H1 (cell line): ENCODE measurements at regions not wholly inside any gene's neighbourhood (a gene's known extent, or its start where the extent isn't known, plus 50 kb on each side); places are given as distances from the start of the nearest gene placed in this dataset.

Experiments used
- BRCA1 ChIP-seq: IDR thresholded peaks from 2 replicates; pipeline ENCODE4 v1.6.1; 2012; ENCODE audit warnings: low read depth, low read length, improper control_type of control experiment
- CEBPB ChIP-seq: IDR thresholded peaks from 2 replicates; pipeline ENCODE4 v1.6.1; 2012; ENCODE audit warnings: low read depth, low read length
- CHD7 ChIP-seq: fragments of 300-600 bp; sonication (generic); IDR thresholded peaks from 2 replicates; pipeline ENCODE4 v1.7.1; 2012; ENCODE audit warnings: low read length, moderate library complexity, mild to moderate bottlenecking, inconsistent platforms; ENCODE audit not compliant: insufficient replicate concordance
- HDAC6 ChIP-seq: IDR thresholded peaks from one replicate; pipeline ENCODE4 v1.7.1; 2012; ENCODE audit warnings: low read depth, mild to moderate bottlenecking, inconsistent platforms, low read length, moderate library complexity
- JUND ChIP-seq: IDR thresholded peaks from 2 replicates; pipeline ENCODE4 v1.6.1; 2011; ENCODE audit warnings: mild to moderate bottlenecking, improper control_type of control experiment, low read length
- MAFK ChIP-seq: IDR thresholded peaks from 2 replicates; pipeline ENCODE4 v1.6.1; 2012; ENCODE audit warnings: low read depth, mild to moderate bottlenecking, improper control_type of control experiment, low read length
- RFX5 ChIP-seq: IDR thresholded peaks from 2 replicates; pipeline ENCODE4 v1.6.1; 2011; ENCODE audit warnings: low read depth, low read length, improper control_type of control experiment, borderline replicate concordance
- TBP ChIP-seq: IDR thresholded peaks from 2 replicates; pipeline ENCODE4 v1.6.1; 2011; ENCODE audit warnings: low read depth, low read length, improper control_type of control experiment
- TF ChIP-seq, protein P1 (sequence below): IDR thresholded peaks from 2 replicates; pipeline ENCODE4 v1.6.1; 2012; ENCODE audit warnings: low read length, inconsistent platforms

DNA sequence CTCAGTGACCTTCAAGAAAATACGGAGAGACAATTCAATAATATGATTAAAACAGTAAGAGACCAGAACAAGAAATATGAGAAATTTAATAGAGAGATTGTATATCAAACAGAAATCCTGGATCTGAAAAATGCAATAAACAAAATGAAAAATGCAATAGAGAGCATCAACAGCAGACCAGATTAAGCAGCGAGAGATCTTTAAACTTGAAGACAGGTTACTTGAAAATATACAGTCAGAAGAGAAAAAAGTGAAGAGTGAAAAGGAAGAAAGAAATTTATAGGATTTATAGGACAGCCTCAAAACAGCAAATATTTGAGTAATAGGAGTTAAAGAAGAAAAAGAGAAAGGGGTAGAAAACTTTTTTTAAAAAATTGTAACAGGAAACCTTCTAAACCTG lies 813.9 kb upstream of the GRM7 start (continued):
- TF ChIP-seq CHD7 (no peak), CEBPB (no peak), HDAC6 (no peak), JUND (no peak), MAFK (no peak), TBP (no peak), RFX5 (no peak), BRCA1 (no peak)
- TF ChIP-seq, protein P1, sequence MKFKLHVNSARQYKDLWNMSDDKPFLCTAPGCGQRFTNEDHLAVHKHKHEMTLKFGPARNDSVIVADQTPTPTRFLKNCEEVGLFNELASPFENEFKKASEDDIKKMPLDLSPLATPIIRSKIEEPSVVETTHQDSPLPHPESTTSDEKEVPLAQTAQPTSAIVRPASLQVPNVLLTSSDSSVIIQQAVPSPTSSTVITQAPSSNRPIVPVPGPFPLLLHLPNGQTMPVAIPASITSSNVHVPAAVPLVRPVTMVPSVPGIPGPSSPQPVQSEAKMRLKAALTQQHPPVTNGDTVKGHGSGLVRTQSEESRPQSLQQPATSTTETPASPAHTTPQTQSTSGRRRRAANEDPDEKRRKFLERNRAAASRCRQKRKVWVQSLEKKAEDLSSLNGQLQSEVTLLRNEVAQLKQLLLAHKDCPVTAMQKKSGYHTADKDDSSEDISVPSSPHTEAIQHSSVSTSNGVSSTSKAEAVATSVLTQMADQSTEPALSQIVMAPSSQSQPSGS = no peak
